ENCODE measurements at regions not wholly inside any gene's neighbourhood (a gene's known extent, or its start where the extent isn't known, plus 50 kb on each side); places are given as distances from the start of the nearest gene placed in this dataset.

DNA sequence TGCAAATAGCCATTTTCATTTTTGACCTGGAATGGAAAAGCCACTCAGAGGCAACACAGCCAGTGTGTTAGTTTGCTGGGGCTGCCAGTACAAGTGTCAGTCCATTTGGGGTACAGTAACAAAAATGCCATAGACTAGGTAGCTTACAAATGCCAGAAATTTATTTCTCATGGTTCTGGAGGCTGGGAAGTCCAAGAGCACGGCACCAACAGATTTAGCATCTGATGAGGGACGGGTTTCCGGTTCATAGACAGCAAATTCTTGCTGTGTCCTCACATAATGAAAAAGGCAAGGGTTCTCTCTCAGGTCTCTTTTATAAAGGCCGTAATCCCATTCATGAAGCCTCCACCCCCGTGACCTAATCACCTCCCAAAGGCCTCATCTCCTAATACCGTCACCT is 418.2 kb downstream of the TYW1 start:
- Histone ChIP-seq H3F3A (ENCODE audit: control insufficient read depth, insufficient read depth) (no peaks in the 10 kb centered on the region), H3K4me3 (ENCODE audit: low read length) (no peak overlapping the region), H3K36me3 (ENCODE audit: control insufficient read depth, low read length) (no peaks in the 10 kb centered on the region), H3K27me3 (ENCODE audit: control insufficient read depth, low read length) (no peaks in the 10 kb centered on the region), H3K9me2 (replicated peaks; ENCODE audit: control insufficient read depth, low read length) (no peaks in the 10 kb centered on the region), H3K79me2 (ENCODE audit: control insufficient read depth, low read length) (no peaks in the 10 kb centered on the region), H3K27ac (ENCODE audit: low read depth, low read length) (no peak overlapping the region), H4K20me1 (ENCODE audit: control insufficient read depth, insufficient read depth, low read depth, low read length) (no peaks in the 10 kb centered on the region), H3K9me3 (ENCODE audit: control insufficient read depth, insufficient read depth, low read length) (no peaks in the 10 kb centered on the region), H3K4me1 (ENCODE audit: control insufficient read depth, low read length) (no peaks in the 10 kb centered on the region), H3K4me2 (ENCODE audit: low read length) (no peak overlapping the region)
- TF ChIP-seq, protein P1, sequence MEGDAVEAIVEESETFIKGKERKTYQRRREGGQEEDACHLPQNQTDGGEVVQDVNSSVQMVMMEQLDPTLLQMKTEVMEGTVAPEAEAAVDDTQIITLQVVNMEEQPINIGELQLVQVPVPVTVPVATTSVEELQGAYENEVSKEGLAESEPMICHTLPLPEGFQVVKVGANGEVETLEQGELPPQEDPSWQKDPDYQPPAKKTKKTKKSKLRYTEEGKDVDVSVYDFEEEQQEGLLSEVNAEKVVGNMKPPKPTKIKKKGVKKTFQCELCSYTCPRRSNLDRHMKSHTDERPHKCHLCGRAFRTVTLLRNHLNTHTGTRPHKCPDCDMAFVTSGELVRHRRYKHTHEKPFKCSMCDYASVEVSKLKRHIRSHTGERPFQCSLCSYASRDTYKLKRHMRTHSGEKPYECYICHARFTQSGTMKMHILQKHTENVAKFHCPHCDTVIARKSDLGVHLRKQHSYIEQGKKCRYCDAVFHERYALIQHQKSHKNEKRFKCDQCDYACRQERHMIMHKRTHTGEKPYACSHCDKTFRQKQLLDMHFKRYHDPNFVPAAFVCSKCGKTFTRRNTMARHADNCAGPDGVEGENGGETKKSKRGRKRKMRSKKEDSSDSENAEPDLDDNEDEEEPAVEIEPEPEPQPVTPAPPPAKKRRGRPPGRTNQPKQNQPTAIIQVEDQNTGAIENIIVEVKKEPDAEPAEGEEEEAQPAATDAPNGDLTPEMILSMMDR (IDR thresholded peaks at IDR 0.05; ENCODE audit: low read depth, low read length, poor library complexity, severe bottlenecking), result no peak
- TF ChIP-seq EZH2phosphoT487 (IDR thresholded peaks at IDR 0.05; ENCODE audit: borderline replicate concordance, low read length), result no peak

DNA sequence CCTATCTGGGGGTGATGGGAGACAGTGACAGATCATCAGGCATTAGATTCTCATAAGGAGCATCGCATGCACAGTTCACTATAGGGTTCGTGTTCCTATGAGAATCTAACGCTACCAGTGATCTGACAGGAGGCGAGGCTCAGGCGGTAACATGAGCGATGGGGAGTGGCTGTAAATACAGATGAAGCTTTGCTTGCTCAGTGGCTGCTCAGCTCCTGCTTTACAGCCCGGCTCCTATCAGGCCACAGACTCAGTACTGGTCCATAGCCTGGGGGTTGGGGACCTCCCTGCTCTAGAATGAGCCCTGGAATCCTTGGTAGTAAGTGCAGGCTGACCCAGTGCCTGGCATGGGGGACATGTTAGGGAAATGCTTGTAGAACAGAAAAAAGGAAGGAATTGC is 426.0 kb downstream of the TYW1 start:
- no peaks in the 10 kb centered on the region for H3K4me1 ChIP-seq (ENCODE audit: control insufficient read depth, low read length)
- H3K27me3 ChIP-seq (ENCODE audit: control insufficient read depth, low read length), result no peaks in the 10 kb centered on the region
- H3K27ac ChIP-seq (ENCODE audit: low read depth, low read length), result no peak overlapping the region
- H4K20me1 ChIP-seq (ENCODE audit: control insufficient read depth, insufficient read depth, low read depth, low read length), result no peaks in the 10 kb centered on the region
- H3K9me3 ChIP-seq (ENCODE audit: control insufficient read depth, insufficient read depth, low read length), result no peaks in the 10 kb centered on the region
- no peak overlapping the region for H3K4me2 ChIP-seq (ENCODE audit: low read length)
- H3K9me2 ChIP-seq (replicated peaks; ENCODE audit: control insufficient read depth, low read length), result no peaks in the 10 kb centered on the region
- no peaks in the 10 kb centered on the region for H3F3A ChIP-seq (ENCODE audit: control insufficient read depth, insufficient read depth)
- H3K79me2 ChIP-seq (ENCODE audit: control insufficient read depth, low read length), result no peaks in the 10 kb centered on the region
- no peaks in the 10 kb centered on the region for H3K36me3 ChIP-seq (ENCODE audit: control insufficient read depth, low read length)
- no peak overlapping the region for H3K4me3 ChIP-seq (ENCODE audit: low read length)
- TF ChIP-seq, protein P1 (IDR thresholded peaks at IDR 0.05; ENCODE audit: low read depth, low read length, poor library complexity, severe bottlenecking), result no peak
- no peak for TF ChIP-seq EZH2phosphoT487 (IDR thresholded peaks at IDR 0.05; ENCODE audit: borderline replicate concordance, low read length)

DNA sequence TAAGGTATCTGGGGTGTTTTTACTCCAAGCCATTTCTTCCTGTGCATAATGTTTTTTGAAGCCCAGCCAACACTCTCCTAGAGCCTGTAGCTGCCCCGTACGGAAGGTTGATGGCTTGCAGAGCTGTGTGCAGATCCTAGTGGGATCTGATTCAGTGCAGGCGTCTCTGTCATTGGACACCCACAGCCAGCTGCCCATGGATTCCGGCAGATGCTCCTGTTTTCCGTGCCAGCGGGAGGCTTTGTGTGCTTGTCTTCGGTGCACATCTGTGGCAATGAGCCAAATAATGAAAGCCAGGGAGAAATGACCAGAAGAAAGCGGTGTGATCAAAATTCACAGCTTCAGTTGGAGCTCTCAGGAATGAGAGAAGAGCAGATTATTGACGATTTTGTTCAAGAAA is 426.4 kb downstream of the TYW1 start:
- no peak overlapping the region for H3K4me2 ChIP-seq (ENCODE audit: low read length)

More for the DNA sequence above, 426.4 kb downstream of the TYW1 start:
- no peak for TF ChIP-seq EZH2phosphoT487 (IDR thresholded peaks at IDR 0.05; ENCODE audit: borderline replicate concordance, low read length)
- TF ChIP-seq, protein P1 (IDR thresholded peaks at IDR 0.05; ENCODE audit: low read depth, low read length, poor library complexity, severe bottlenecking), result no peak
- H3K27ac ChIP-seq (ENCODE audit: low read depth, low read length), result no peak overlapping the region
- H4K20me1 ChIP-seq (ENCODE audit: control insufficient read depth, insufficient read depth, low read depth, low read length), result no peaks in the 10 kb centered on the region
- no peaks in the 10 kb centered on the region for H3K4me1 ChIP-seq (ENCODE audit: control insufficient read depth, low read length)
- H3K27me3 ChIP-seq (ENCODE audit: control insufficient read depth, low read length), result no peaks in the 10 kb centered on the region
- H3K79me2 ChIP-seq (ENCODE audit: control insufficient read depth, low read length), result no peaks in the 10 kb centered on the region
- H3K9me2 ChIP-seq (replicated peaks; ENCODE audit: control insufficient read depth, low read length), result no peaks in the 10 kb centered on the region
- no peaks in the 10 kb centered on the region for H3F3A ChIP-seq (ENCODE audit: control insufficient read depth, insufficient read depth)
- H3K4me3 ChIP-seq (ENCODE audit: low read length), result no peak overlapping the region
- H3K36me3 ChIP-seq (ENCODE audit: control insufficient read depth, low read length), result no peaks in the 10 kb centered on the region
- no peaks in the 10 kb centered on the region for H3K9me3 ChIP-seq (ENCODE audit: control insufficient read depth, insufficient read depth, low read length)

All from DOHH2 (cell line).